SK-N-SH treated with all-trans-retinoic acid at 6 μM for 48 hours (cell line): ENCODE measurements at regions not wholly inside any gene's neighbourhood (a gene's known extent, or its start where the extent isn't known, plus 50 kb on each side); places are given as distances from the start of the nearest gene placed in this dataset.

Experiments
- RARB ChIP-seq: fragments of 250-450 bp; sonication (Bioruptor Pico); IDR thresholded peaks from 2 replicates; pipeline ENCODE4 v1.8.0; 2021; ENCODE audit warnings: mild to moderate bottlenecking, moderate library complexity
- TF ChIP-seq, protein P1 (sequence below): fragments of 250-450 bp; sonication (Bioruptor Pico); IDR thresholded peaks from 2 replicates; pipeline ENCODE4 v1.8.0; 2020; ENCODE audit warnings: mild to moderate bottlenecking, moderate library complexity, borderline replicate concordance

DNA sequence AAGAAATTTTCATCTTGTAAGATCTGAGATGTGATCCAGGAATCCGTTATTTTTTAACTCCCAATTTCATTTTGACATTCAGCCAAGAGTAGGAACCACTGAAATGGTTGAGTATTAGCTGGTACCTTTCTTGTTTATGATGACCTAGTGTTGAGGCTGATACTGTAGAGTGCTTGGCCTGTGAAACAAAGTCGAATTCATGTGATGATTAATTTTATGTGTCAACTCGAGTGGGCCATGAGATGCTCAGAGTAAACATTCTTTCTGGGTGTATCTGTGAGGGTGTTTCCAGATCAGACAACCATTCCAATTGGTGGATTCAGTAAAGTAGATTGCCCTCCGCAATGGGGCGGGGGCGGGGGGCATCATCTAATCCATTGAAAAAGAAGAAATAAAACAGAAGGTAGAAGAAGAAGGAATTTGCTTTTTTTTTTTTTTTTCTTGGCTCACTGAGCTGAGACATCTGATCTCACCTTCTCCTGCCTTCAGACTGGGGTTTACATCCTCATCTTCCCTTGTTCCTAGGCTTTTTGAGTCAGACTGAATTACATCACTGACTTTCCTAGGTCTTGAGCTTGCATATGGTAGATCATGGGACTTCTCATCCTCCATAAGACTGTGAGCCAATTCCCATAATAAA lies 264.6 kb upstream of the KCNJ16 start:
- TF ChIP-seq RARB (CRISPR knock-in tag) = no peak
- TF ChIP-seq, protein P1, sequence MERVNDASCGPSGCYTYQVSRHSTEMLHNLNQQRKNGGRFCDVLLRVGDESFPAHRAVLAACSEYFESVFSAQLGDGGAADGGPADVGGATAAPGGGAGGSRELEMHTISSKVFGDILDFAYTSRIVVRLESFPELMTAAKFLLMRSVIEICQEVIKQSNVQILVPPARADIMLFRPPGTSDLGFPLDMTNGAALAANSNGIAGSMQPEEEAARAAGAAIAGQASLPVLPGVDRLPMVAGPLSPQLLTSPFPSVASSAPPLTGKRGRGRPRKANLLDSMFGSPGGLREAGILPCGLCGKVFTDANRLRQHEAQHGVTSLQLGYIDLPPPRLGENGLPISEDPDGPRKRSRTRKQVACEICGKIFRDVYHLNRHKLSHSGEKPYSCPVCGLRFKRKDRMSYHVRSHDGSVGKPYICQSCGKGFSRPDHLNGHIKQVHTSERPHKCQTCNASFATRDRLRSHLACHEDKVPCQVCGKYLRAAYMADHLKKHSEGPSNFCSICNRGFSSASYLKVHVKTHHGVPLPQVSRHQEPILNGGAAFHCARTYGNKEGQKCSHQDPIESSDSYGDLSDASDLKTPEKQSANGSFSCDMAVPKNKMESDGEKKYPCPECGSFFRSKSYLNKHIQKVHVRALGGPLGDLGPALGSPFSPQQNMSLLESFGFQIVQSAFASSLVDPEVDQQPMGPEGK (CRISPR knock-in tag) = no peak
